EL (cell line): ENCODE measurements at regions not wholly inside any gene's neighbourhood (a gene's known extent, or its start where the extent isn't known, plus 50 kb on each side); places are given as distances from the start of the nearest gene placed in this dataset.
"Not testable (repeated sequence)": the region's sequence is repeated elsewhere in the genome, so short reads cannot be mapped to it uniquely, and the experiment has no call there.

Experiments used
- DNase-seq: peaks from one replicate; pipeline ENCODE4 v3.0.0-alpha.2; 2016

DNA sequence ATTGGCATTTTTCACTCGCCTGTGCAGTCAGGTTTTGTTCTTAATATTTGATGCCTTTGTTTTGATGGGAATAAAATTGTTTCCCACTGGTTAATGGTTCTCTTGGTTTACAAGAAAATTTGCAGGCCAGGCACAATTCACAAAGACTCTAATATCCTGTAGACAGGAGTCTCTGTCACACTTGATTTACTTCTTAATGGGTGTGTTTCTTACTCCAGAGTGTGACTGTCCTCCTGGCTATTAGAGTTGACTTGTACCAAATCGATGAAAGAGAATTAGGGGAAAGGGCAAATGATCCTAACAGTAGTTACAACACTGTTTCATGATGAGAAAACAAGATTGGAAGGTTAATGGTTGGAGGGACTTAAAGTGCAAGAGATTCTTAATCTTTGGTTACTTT lies 142.8 kb upstream of the SV2C start:
- no peak for DNase-seq

DNA sequence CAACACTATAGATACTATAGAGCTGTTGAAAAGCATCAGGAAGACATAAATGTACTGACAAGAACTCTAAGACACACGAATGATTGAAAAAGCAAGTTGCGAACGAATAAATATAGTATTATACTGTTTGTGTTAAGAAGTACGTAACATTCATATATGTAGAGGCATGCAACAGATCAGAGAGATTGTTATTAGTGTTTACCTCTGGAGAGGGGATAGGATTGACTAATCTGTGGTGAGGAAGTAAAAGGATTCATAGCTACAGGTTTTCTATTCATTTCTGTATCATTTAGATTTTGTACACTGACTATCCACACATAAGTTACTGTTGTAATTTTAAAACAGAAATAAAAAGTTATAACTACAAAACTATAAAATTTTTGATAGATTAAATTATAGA lies 147.6 kb upstream of the SV2C start:
- no peak for DNase-seq

DNA sequence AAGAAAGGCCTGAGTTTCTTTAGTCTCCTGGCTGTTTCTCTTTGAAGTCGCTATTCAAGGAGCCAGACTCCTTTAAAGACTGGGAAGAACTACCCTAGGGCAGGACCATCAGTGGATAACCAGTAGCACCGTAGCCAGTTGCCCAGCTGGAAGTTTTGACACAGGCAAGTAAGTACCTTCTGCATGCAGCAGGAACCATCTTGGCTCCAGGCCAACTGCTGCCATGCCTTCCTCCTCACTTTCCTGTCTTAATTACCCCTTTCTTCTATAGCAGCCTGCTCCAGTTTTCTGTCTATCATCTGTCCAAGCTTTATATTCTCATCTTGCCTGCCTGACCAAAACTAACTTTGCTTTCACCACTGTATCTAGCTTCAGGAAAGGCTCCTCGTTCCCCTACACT lies 149.7 kb upstream of the SV2C start:
- DNase-seq = no peak

DNA sequence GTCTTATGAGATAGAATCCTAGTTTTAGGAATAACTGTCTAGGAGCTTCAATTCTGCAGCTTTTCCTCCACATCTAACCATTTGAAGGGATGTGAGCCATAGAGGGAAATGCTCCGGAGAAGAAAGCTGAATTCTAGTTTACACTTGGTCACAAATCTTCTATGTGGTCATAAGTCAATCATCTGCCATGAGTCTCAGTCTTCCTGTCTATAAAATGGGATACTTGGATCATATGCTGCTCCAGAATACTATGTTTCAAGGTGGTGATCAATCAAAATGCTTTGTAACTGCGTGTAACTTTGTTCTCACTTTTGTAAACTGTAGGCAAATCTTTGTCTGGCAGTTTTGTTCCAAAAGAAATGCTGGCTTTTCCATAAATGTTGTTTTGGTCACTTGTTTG lies 152.0 kb upstream of the SV2C start:
- no peak for DNase-seq

DNA sequence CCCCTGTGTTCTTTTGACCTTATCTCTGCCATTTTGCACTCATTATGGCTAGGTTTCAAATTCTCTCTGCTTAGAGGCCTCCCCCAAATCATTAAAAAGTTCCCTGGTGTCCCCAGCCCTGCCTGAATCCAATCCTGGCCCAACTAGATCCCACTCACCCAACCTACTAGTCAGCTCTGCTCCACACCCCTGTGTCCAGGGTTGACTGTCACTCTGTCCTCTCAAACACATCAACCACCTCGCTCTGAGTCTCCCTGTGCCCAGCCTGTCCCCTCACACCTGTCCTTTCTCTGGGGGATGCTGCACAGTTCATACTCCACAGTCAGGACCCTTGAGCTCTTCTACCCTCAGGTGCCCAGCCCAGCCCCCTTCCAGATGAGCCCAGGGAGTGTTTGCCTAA lies 154.2 kb upstream of the SV2C start:
- no peak for DNase-seq

DNA sequence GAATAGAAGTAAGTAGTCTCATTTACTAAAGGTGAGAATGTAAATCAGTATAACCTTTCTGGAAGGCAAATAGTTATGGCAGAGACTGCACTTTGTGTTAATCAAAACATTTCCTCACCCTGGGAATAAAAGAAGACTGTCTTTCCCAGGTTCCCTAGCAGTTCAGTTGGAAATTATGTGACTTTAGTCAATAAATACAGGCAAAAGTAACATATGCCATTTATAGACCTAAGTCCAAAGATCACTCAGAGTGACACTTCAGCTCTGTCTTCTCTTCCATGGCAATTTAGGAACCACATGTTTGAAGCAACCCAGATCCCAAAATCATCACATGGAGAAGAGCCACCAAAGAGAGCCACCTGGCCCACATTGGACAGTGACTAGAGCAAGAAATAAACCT lies 160.7 kb upstream of the SV2C start:
- DNase-seq = no peak

DNA sequence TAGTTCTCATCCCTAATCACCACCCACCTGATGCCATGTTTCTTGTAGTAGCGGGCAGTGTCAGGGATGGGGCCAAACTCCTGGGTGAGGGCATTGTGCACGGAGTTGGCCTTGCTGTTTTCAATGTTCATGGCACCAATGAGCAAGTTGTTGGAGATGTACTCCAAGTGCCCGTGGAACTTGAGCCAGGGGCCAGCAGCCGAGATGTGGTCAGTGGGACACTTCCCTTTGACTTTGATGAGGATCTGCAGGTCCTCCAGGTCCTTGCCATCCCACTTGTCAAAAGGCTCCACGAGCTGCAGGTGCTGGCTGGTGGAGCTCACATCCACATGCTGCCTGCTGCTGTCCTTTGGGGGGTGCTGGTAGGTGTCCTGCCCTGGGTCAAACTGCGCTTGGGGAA lies 162.2 kb upstream of the SV2C start:
- no peak for DNase-seq

DNA sequence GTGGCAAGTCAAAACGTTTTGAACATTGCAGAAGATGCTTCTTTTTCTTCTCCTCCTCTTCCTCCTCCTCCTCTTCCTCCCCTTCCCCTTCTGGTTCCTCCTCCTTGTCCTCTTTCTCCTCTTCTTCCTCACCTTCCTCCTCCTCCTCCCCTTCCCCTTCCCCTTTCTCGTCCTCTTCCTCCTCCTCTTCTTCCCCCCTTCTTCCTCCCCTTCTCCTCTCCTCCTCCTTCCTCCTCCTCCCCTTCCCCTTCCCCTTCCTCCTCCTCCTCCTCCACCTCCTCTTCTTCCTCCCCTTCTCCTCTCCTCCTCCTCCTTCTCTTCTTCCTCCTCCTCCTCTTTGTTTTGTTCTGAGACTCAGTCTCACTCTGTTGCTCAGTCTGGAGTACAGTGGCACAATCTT lies 167.0 kb upstream of the SV2C start:
- DNase-seq = no peak

DNA sequence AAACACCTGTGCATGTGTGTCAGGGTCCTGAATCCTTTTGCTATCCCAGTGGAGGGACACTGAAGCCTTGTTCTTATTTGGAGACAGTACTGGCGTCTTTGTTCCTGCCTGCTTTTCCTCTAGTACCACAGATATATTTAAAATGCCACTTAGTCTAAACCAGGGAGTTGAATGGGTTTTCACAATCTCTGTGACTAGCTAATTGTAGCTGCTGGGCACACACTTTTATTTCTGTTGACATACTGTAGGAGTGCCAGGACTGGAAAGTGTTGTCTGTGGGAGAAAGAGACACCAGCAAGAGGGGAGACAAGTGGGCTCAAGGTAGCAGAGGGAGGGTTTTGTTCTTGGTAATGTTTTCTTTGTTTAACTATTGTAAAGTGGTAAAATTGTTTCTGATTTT lies 174.0 kb upstream of the SV2C start:
- no peak for DNase-seq

DNA sequence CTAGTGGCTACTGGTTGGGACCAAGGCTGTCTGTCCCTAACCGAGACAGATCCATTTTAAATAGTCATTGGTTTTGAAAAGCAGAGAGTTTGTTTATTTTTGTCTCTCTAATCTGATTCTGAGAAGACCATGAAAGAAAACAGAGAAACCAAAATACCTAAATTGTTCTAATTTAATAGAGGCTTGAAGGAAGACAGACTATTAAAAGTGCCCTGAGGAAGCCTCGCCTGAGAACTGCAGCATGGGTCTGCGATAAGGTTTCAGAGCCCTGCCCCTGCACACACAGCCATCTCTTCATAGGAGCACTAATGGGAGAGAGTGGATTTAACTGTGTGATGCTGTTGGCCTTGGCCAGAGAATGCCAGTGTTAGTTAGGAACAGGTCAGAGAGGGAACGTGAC lies 175.5 kb upstream of the SV2C start:
- no peak for DNase-seq

DNA sequence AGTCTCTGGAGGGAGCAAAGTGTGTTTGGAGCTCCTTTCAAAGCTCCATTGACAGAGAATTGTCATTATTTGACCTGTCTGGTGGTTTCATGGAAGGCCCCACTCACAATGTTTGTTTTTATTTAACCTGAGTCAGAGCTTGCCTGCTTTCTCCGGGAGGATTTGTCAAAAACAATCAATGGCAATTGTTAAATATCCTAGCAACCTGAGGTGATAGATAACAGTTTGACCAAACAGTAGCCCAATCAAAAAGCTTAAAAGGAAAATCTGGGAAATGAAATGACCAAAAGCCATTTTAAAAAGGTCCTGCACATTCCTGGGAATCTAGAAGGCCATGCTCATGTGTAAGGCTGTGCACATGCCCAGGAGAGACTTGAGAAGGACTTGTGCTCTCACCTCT lies 177.2 kb upstream of the POC5 start:
- DNase-seq = no peak

DNA sequence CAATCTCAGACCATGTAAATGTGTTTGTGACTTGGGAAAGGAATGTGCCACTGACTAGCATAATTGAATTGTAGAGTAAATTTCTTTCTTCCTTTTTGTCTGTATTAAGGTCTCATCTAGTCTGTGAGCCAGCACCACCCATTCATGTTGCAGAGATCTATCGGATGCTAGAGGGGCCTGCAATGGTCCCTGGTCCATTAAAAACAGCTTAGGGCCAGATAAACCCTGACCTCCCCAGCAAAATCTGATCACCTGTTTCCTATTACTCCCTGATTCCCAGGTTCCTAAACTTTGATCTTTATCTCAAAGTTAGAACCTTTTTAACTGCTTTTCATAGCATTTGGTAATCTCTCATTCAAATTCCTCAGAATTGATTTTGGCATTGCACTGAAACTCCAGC lies 174.5 kb upstream of the POC5 start:
- no peak for DNase-seq

DNA sequence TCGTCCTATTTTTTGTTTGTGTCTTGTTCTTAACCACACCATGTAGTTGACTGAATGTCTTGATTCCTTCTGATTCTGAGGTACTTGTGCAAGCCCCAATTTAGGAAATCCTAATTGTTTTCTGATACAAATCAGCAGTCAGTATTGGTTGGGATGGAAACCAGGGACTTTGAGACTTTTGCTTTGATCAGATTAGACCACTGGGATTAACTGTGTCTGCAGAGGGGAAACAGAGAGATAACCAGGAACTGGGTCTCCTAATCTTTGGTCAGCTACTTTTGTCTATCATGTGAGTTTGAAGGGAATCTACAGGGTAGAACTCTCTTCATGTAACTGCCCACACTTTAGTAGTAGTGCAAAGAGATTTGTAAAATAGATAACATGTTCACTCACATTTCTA lies 173.8 kb upstream of the POC5 start:
- no peak for DNase-seq

DNA sequence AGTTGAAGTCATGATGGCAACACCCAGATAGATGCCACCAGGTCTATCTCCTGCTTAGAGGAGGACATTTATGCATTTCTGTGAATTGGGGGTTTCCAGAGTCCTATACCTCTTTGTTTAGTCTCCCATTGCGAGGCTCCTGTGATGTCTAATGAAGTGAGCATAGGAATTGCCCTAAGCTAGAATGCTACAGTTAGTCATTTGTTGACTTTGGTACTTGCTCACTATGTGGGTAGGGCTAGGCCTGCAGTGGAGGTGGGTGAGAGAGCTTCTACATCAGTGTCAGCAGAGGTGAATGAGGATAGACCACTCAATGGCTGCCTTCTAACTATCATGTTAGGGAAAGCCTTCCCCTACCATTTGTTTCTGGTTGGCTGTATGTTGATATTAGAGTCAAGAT lies 173.3 kb upstream of the POC5 start:
- DNase-seq = no peak

DNA sequence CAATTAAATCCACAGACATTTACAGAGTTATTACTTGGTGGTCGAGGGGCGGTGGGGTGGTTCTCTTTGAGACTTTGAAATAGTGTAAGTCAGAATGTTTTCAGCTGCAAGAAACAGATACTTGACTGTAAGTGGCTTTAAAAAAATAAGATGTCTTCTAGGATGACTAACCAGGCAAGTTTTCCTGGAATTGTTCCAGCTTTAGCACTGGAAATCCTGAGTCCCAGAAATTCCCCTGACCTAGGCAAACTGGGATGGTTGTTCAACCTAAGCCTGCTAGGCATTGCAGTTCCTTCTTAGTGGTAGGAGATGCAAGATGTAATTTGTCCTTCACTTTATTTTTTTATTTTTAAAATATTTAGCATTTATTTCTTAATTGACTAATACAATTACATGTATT lies 169.5 kb upstream of the POC5 start:
- peak; percentile 55 for DNase-seq

DNA sequence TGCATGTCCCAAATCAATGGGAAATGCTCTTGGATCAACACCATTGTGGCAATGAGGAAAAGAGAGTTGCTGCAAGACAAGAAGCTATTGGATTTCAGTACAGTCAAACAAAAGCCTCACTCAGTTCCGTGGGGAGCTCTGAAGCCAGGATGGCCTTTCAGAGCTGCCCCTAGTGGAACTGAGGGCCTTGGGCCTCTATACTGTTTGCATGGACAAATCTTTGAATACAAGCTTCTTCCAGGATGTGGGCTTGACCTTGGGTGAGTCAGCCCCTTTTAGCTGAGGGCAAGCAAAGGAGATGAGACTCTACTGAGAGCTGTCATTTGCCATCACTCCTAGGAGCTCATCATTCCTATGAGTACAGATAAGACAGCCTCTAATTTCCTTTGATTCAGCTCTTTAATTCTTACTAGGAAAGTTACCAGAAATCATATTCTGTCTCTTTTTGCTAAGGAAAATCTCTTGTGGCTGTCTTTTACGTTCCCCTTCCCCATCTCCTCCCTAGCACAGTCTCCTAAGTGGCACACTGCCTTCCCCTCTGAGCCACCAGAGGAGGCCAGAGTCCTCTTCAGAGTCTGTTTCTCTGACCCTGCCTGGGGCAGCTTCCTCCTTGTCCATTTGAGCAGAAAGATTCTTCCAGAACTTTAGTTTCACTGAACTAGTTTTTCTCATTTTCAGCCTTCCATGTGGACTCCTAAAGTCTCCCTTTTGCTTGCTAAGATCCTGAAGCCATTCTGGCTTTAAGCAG lies 168.8 kb upstream of the POC5 start:
- peak; percentile 62 for DNase-seq

DNA sequence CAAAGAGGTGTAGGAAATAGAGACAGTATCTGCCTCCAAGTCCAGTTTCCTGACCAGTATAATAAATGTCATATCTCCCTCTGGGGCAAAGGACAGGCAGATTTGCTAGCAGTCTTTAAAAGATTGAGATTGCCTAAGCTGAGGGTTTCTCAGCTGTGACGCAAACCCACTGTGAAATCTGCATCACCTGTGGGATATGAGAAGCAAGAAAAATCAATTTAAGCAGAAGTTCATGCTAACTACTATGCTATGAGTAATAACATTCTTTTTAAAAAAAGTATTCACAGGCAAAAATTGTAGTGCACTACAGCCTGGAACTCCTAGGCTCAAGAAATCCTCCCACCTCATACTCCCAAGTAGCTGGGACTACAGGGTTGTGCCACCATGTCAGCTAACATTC lies 168.1 kb upstream of the POC5 start:
- DNase-seq = no peak

DNA sequence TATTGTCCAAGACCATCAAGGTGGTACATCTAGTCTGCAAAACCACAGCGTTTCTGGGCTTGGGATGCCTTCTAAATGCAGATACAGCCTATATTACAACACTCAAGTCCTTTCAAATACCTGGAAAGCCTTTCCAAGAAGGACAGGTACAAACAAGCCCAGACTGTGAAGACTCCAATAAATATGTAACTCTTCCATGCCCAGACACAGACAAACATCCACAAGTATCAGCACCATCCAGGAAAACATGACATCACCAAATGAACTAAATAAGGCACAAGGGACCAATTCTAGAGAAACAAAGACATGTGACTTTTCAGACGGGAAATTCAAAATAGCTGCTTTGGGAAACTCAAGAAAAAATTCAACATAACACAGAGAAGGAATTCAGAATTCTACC lies 152.7 kb upstream of the POC5 start:
- no peak for DNase-seq

DNA sequence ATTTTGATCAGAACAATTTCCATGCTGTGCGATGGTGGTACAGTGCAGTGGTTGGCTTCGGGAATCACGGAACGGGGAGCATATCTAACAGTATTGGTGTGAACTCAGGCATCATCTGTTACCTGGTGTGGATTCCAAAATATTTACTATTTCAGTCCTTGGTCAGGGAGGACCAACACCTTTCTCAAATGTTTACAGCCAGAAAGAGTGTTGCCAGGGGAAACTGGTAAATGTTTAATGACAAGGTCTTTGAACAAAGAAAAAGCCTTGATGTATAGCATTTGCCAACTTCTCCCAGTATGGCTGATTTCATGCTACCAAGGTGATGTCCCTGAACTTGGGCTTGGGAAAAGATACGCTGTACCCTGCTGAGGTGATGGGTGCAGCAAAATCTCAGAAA lies 145.6 kb upstream of the POC5 start:
- no peak for DNase-seq

DNA sequence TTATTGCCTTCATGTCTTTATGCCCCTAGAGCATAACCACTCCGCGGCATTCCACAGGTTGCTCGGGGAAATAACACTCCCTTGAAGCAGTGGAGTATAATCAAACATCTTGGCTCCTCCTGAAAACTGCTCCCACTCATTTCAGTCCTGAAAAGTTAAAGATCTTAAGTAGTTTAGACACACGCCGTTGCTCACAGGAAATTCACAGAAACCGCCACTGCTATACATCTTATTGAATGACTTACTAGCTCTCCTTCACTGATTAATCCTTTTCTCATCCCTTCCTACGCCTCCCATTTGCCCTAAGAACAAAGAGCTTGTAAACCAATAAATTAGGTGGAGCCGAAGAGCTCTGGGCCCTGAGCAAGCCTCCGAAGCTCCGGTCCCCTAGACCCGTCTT lies 142.4 kb upstream of the POC5 start:
- DNase-seq = not testable (repeated sequence)

DNA sequence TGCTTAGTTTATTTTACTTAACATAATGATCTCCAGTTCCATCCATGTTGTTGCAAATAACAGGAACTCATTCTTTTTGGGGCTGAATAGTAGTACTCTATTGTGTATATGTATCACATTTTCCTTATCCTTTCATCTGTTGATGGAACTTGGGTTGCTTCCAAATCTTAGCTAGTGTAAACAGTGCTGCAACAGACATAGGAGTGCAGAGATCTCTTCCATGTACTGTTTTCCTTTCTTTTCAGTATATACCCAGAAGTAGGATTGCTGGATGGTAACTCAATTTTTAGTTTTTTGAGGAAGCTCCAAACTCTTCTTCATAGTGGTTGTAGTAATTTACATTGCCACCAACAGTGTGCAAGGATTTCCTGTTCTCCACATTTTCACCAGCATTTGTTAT lies 138.8 kb upstream of the POC5 start:
- no peak for DNase-seq

DNA sequence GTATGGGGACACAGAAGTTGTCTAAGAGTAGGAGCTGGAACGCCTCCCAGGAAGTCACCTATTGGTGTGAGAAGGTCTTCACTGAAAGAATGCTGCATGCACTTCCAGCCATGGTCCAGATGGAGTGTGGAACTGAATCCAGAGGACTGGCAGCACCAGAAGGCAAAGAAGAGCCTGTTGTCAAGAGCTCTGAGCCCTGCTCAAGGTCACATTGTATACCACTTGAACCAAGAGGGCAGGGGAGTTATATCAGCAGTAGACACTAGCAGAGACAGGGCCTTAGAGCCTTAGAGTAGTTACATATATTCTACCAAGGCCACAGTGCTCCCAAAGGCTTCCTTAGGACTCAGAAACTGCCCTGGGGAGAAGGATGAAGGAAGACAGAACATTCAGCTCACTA lies 130.8 kb upstream of the POC5 start:
- no peak for DNase-seq

DNA sequence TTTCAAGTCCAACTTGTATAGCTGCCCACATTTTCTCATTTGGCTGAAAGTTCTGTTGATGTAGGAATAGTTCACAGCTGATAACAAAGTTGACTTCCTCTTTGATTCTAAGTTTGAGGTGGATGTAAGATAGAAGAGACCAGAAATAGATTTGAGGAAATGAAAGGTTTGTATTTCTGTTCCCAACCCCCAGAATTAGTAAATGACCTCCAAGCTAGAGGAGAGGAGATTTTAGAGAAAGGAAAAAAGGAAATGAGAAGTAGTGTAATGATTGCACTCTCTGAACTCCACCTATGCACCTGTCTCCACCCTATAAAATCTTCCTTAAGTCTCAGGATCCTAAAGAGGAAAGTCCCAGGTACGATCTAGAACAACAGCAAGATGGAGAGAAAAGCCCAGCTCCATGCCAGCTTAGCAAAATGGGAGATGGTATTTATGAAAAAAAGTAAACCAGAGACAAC lies 130.4 kb upstream of the POC5 start:
- DNase-seq = no peak

DNA sequence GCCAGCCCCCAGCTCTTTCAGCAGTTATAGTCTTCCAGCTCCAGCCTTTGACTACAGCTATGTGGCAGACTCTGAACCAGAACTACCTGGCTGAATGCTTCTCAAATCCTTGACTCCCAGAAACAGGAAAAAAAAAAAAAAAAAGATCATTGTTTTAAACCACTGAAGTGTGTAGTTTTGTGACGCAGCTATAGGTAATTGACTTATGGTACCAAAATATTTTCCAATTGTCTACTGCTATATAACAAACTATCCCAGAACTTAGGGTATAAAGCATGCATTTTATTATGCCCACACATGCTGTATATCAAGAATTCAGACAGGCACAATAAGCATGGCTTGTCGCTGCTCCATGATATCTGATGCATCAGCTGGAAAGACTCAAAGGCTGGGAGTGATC lies 127.1 kb upstream of the POC5 start:
- DNase-seq = no peak

DNA sequence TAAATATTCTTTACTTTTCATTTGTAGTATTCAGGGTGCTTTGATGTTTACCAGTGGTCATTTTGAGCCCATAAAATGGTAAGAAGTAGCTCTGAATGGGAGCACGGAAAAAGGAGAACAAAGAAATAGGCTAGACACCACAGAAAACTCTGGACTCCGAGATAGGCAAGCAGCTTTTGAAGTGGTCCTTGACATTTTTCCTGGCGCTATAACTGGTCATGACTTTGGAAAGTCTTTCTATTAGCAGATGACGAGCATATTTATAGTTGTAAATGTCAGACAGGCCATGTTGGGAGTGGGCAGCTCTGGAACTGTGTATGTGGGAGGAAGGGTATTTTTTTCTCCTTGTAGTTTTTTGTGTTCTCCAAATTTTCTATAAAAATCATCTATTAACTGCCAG lies 126.1 kb upstream of the POC5 start:
- DNase-seq = no peak

DNA sequence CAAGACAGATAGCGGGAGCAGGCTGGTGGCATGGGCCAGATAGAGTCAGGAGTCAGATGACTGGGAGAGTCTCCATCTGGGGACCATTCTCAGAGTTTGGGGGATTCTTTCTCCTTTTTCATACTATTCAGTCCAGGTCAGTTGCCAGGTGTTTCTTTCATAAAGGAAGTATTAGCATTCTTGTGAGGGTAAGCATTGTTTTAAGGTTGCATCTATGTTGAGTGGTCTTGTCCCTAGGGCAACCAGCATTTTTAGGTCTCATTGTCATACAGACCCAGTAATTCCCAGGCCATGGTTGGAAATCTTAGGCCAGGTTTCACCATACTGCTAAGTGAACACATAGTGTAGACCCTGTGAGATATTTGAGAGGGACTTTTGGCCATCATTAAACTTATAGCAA lies 122.3 kb upstream of the POC5 start:
- DNase-seq = no peak
